ENCODE measurements at regions not wholly inside any gene's neighbourhood (a gene's known extent, or its start where the extent isn't known, plus 50 kb on each side); places are given as distances from the start of the nearest gene placed in this dataset.

- Histone ChIP-seq H3K9me3 (ENCODE audit: low read length) (no peaks in the 10 kb centered on the region), H3K4me3 (ENCODE audit: low read length) (no peak overlapping the region), H3F3A (ENCODE audit: insufficient read depth, low read length, poor library complexity, severe bottlenecking) (no peaks in the 10 kb centered on the region), H3K27ac (ENCODE audit: low read length) (no peak overlapping the region), H3K36me3 (ENCODE audit: insufficient read depth, low read length) (no peaks in the 10 kb centered on the region), H3K4me2 (ENCODE audit: low read length) (no peak overlapping the region), H4K20me1 (ENCODE audit: insufficient read depth) (no peaks in the 10 kb centered on the region), H3K79me2 (replicated peaks; ENCODE audit: insufficient read depth, low read length) (no peaks in the 10 kb centered on the region), H3K9ac (ENCODE audit: low read length) (no peak overlapping the region), H3K27me3 (ENCODE audit: insufficient read depth, low read depth, low read length) (no peaks in the 10 kb centered on the region), H2AFZ (ENCODE audit: low read depth, low read length) (no peak overlapping the region), H3K9me2 (ENCODE audit: insufficient read depth, low read length) (no peaks in the 10 kb centered on the region)
- no peak for TF ChIP-seq POLR2AphosphoS5 (IDR thresholded peaks at IDR 0.05)
- no peak for TF ChIP-seq SMC3 (conservative IDR thresholded peaks at IDR 0.05; ENCODE audit: poor library complexity)
- no peak for TF ChIP-seq MXI1 (conservative IDR thresholded peaks at IDR 0.05; ENCODE audit: poor library complexity, severe bottlenecking)
- TF ChIP-seq CTCF (IDR thresholded peaks at IDR 0.05; ENCODE audit: poor library complexity, severe bottlenecking) = no peak
- TF ChIP-seq REST (IDR thresholded peaks at IDR 0.05; ENCODE audit: borderline replicate concordance) = no peak
- no peak for TF ChIP-seq EP300 (conservative IDR thresholded peaks at IDR 0.05; ENCODE audit: poor library complexity, severe bottlenecking)
- no peak for TF ChIP-seq TAF1 (IDR thresholded peaks at IDR 0.05; ENCODE audit: low read depth)
- TF ChIP-seq RAD21 (conservative IDR thresholded peaks at IDR 0.05) = no peak
- no peak for TF ChIP-seq EZH2 (IDR thresholded peaks at IDR 0.05; ENCODE audit: borderline replicate concordance, insufficient read depth, low read length, poor library complexity, severe bottlenecking)
Measured at GRCh38 chr7:155962191-155962967, 150.1 kb upstream of the SHH start.

DNA sequence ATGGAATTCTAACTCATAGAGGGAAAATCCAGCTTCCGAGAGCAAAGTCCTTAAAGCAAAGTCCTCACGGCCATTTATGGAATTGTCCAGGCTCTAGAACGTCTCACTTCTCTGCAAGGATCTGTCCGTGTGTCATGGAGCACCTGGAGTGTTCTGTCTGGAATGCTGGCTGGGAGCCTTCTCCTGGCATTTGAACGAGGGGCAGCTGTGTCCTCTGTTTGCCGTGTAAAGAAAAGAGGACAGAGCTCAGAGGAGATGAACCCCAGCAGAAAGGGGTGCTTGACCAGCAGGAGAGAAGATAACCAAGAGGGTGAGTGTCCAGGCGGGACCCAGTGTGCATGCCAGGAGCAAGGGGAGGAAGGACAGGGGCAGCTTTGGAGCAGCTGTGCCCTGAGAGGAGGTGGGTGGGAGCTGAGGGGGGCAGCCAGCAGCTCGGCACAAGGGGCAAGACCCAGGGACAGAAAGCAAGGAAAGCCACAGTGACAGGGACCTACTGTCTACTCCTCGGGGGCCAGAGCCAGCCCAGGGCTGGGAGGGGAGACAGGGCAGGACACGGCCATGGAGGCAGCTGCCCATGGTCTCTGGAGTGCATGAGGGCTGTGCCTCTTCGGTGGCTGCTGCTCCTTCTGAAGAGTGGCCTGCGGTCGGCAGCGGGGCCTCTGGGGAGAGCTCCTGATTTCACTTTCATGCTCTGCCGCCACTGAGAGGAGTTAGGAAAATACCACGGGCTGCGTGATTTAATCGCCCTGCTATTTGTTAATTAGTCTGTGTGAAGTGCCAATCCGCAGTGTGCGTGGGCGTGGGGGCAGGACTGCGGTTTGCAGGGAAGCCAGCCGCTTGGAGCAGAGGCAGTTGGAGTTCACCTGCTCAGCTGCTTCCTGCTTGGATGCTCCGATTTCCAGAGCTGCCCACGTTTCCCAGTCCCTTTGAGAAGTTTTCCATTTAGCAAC, 149.3 kb upstream of the SHH start:
- no peaks in the 10 kb centered on the region for H3K36me3 ChIP-seq (ENCODE audit: insufficient read depth, low read length)
- H3K9me2 ChIP-seq (ENCODE audit: insufficient read depth, low read length) = no peaks in the 10 kb centered on the region
- no peaks in the 10 kb centered on the region for H3K79me2 ChIP-seq (replicated peaks; ENCODE audit: insufficient read depth, low read length)
- H3K9ac ChIP-seq (ENCODE audit: low read length) = no peak overlapping the region
- H3K4me2 ChIP-seq (ENCODE audit: low read length) = no peak overlapping the region
- H4K20me1 ChIP-seq (ENCODE audit: insufficient read depth) = no peaks in the 10 kb centered on the region
- H3K27ac ChIP-seq (ENCODE audit: low read length) = no peak overlapping the region
- no peaks in the 10 kb centered on the region for H3K27me3 ChIP-seq (ENCODE audit: insufficient read depth, low read depth, low read length)
- no peak overlapping the region for H3K4me3 ChIP-seq (ENCODE audit: low read length)
- no peak overlapping the region for H2AFZ ChIP-seq (ENCODE audit: low read depth, low read length)
- H3K9me3 ChIP-seq (ENCODE audit: low read length) = no peaks in the 10 kb centered on the region
- TF ChIP-seq SMC3 (conservative IDR thresholded peaks at IDR 0.05; ENCODE audit: poor library complexity) = no peak
- TF ChIP-seq REST (IDR thresholded peaks at IDR 0.05; ENCODE audit: borderline replicate concordance) = no peak
- TF ChIP-seq MXI1 (conservative IDR thresholded peaks at IDR 0.05; ENCODE audit: poor library complexity, severe bottlenecking) = no peak
- no peak for TF ChIP-seq TAF1 (IDR thresholded peaks at IDR 0.05; ENCODE audit: low read depth)
- TF ChIP-seq EZH2 (IDR thresholded peaks at IDR 0.05; ENCODE audit: borderline replicate concordance, insufficient read depth, low read length, poor library complexity, severe bottlenecking) = no peak
- TF ChIP-seq CTCF (IDR thresholded peaks at IDR 0.05; ENCODE audit: poor library complexity, severe bottlenecking) = no peak
- TF ChIP-seq RAD21 (conservative IDR thresholded peaks at IDR 0.05) = no peak
- no peak for TF ChIP-seq EP300 (conservative IDR thresholded peaks at IDR 0.05; ENCODE audit: poor library complexity, severe bottlenecking)
- TF ChIP-seq POLR2AphosphoS5 (IDR thresholded peaks at IDR 0.05) = no peak
- H3F3A ChIP-seq (ENCODE audit: insufficient read depth, low read length, poor library complexity, severe bottlenecking) = no peaks in the 10 kb centered on the region

Data from neural cell (in vitro differentiated cells).